ENCODE measurements at regions not wholly inside any gene's neighbourhood (a gene's known extent, or its start where the extent isn't known, plus 50 kb on each side); places are given as distances from the start of the nearest gene placed in this dataset.

DNA sequence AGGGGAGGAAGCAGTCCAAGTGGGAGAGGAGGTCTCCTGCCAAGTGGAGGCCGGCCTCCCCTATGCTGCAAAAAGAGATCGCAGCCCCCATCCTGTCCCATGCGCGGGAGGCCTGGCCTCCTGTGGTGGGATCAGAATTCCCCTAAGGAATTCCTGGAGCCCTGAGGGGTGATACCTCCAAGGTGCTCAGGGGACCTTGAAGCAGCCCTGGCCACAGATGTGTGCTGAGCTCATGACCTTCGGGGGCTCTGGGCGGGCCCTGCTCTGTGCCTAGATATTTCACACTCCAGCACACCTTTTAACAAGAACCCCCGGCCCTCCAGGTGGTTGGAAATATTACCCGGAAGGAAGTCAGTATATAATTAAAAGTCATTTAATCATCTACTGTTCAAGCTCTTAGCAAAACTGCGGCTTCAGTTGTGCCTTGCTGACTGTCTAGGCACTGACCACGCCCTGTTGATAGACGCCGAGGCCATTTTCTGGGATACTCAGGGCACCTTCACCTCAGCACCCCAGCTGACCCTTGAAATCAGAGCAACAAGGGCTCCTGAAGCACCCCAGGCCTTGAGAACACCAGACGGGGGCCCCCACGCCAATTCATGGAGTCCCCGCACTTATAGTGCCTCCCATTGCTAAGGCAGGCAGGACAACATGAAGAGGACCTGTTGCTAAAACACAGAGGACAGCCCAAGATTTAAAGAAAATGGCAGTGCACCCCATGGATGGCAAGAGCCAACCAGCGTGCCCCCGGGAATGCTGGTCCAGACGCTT lies 119.1 kb downstream of the NDUFA10 start:
- TF ChIP-seq, protein P1, sequence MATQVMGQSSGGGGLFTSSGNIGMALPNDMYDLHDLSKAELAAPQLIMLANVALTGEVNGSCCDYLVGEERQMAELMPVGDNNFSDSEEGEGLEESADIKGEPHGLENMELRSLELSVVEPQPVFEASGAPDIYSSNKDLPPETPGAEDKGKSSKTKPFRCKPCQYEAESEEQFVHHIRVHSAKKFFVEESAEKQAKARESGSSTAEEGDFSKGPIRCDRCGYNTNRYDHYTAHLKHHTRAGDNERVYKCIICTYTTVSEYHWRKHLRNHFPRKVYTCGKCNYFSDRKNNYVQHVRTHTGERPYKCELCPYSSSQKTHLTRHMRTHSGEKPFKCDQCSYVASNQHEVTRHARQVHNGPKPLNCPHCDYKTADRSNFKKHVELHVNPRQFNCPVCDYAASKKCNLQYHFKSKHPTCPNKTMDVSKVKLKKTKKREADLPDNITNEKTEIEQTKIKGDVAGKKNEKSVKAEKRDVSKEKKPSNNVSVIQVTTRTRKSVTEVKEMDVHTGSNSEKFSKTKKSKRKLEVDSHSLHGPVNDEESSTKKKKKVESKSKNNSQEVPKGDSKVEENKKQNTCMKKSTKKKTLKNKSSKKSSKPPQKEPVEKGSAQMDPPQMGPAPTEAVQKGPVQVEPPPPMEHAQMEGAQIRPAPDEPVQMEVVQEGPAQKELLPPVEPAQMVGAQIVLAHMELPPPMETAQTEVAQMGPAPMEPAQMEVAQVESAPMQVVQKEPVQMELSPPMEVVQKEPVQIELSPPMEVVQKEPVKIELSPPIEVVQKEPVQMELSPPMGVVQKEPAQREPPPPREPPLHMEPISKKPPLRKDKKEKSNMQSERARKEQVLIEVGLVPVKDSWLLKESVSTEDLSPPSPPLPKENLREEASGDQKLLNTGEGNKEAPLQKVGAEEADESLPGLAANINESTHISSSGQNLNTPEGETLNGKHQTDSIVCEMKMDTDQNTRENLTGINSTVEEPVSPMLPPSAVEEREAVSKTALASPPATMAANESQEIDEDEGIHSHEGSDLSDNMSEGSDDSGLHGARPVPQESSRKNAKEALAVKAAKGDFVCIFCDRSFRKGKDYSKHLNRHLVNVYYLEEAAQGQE (IDR thresholded peaks at IDR 0.05; ENCODE audit: insufficient read depth in 1 of 2, low read depth in 2 of 2, low read length in 2 of 2), result no peak
- no peak for TF ChIP-seq TAF1 (IDR thresholded peaks at IDR 0.05; ENCODE audit: borderline replicate concordance, insufficient read depth, low read length)
- TF ChIP-seq POLR2AphosphoS5 (IDR thresholded peaks at IDR 0.05; ENCODE audit: low read depth, low read length), result no peak
- TF ChIP-seq FOXP2 (optimal IDR thresholded peaks at IDR 0.05; ENCODE audit: borderline replicate concordance, extremely low read depth, extremely low read length, insufficient read depth), result no peak
- no peak for TF ChIP-seq SIN3A (IDR thresholded peaks at IDR 0.05; ENCODE audit: borderline replicate concordance, insufficient read depth, low read length)

DNA sequence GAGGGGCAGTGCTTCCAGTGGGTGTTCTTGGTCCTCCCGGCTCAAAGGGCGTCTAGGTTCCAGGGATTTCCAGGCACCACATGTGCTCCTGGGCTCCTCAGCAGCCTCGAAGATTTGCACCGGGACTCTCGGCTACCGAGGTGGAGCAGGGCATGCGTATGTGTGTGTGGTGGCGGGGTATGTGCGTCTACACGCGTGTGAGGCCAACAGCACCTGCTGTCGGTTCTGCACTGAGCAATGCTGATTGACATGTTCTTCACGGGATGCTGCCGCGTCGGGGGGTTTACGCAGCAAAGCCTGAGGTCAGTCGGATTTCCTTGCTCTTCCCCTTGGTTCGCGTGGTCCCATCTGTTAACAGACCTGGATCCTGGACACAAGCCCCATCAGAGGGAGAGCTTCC lies 119.8 kb downstream of the NDUFA10 start:
- TF ChIP-seq, protein P1 (IDR thresholded peaks at IDR 0.05; ENCODE audit: insufficient read depth in 1 of 2, low read depth in 2 of 2, low read length in 2 of 2), result no peak
- no peak for TF ChIP-seq SIN3A (IDR thresholded peaks at IDR 0.05; ENCODE audit: borderline replicate concordance, insufficient read depth, low read length)
- TF ChIP-seq FOXP2 (optimal IDR thresholded peaks at IDR 0.05; ENCODE audit: borderline replicate concordance, extremely low read depth, extremely low read length, insufficient read depth), result no peak
- TF ChIP-seq TAF1 (IDR thresholded peaks at IDR 0.05; ENCODE audit: borderline replicate concordance, insufficient read depth, low read length), result no peak
- TF ChIP-seq POLR2AphosphoS5 (IDR thresholded peaks at IDR 0.05; ENCODE audit: low read depth, low read length), result no peak

DNA sequence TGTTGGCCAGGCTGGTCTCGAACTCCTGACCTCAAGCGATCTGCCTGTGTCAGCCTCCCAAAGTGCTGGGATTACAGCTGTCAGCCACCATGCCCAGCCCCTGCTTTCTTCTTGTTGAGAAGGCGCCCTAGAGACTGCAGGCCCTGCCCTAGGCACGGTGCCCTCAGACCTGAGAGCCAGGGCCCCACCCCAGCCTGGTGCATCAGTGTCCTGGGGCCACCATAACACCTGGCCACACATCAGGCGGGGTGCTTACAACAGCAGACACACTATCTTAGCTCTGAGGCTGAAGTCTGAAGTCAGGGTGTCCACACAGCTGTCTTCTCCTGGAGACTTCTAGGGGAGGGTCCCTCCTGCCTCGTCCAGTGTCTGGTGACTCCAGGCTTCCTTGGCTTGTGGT lies 120.6 kb downstream of the NDUFA10 start:
- TF ChIP-seq FOXP2 (optimal IDR thresholded peaks at IDR 0.05; ENCODE audit: borderline replicate concordance, extremely low read depth, extremely low read length, insufficient read depth), result no peak
- no peak for TF ChIP-seq SIN3A (IDR thresholded peaks at IDR 0.05; ENCODE audit: borderline replicate concordance, insufficient read depth, low read length)
- no peak for TF ChIP-seq TAF1 (IDR thresholded peaks at IDR 0.05; ENCODE audit: borderline replicate concordance, insufficient read depth, low read length)
- TF ChIP-seq, protein P1 (IDR thresholded peaks at IDR 0.05; ENCODE audit: insufficient read depth in 1 of 2, low read depth in 2 of 2, low read length in 2 of 2), result no peak
- TF ChIP-seq POLR2AphosphoS5 (IDR thresholded peaks at IDR 0.05; ENCODE audit: low read depth, low read length), result no peak

- TF ChIP-seq, protein P1 (IDR thresholded peaks at IDR 0.05; ENCODE audit: insufficient read depth in 1 of 2, low read depth in 2 of 2, low read length in 2 of 2), result no peak
- TF ChIP-seq FOXP2 (optimal IDR thresholded peaks at IDR 0.05; ENCODE audit: borderline replicate concordance, extremely low read depth, extremely low read length, insufficient read depth), result no peak
- no peak for TF ChIP-seq TAF1 (IDR thresholded peaks at IDR 0.05; ENCODE audit: borderline replicate concordance, insufficient read depth, low read length)
Observed at GRCh38 chr2:239903803-239904202, 121.3 kb downstream of the NDUFA10 start.
